Testis (tissue), 2 donors: ENCODE measurements at regions not wholly inside any gene's neighbourhood (a gene's known extent, or its start where the extent isn't known, plus 50 kb on each side); places are given as distances from the start of the nearest gene placed in this dataset.

Experiments used
- CTCF ChIP-seq, 3 experiments: fragments of 450-650 bp in 2 of 3; fragments of 200-600 bp in 1 of 3; sonication (generic) in 1 of 3; IDR thresholded peaks; one replicate each; pipeline ENCODE4 v1.5.1; 2016 to 2019; ENCODE audit warnings: antibody characterized with exemption in 3 of 3, mild to moderate bottlenecking in 2 of 3, moderate library complexity in 1 of 3
- POLR2A ChIP-seq: fragments of 450-650 bp; IDR thresholded peaks from one replicate; pipeline ENCODE4 v1.6.1; 2017; ENCODE audit warnings: antibody characterized with exemption, mild to moderate bottlenecking, moderate library complexity

GRCh38 chr6:112649853-112650252 is 302.7 kb downstream of the RFPL4B start:
- TF ChIP-seq CTCF (IDR thresholded peaks at IDR 0.05) (no peak), POLR2A (no peak)
